ENCODE measurements at regions not wholly inside any gene's neighbourhood (a gene's known extent, or its start where the extent isn't known, plus 50 kb on each side); places are given as distances from the start of the nearest gene placed in this dataset.

GRCh38 chrX:46254641-46255040, 290.6 kb downstream of the ZNF674 start:
- no peaks in the 10 kb centered on the region for H3K9me3 ChIP-seq (replicated peaks; ENCODE audit: control insufficient read depth, insufficient read depth, low read length)
- no TSS peak for BruUV-seq (replicated peaks)
- no peak overlapping the region for H3K4me3 ChIP-seq (replicated peaks in 1 of 3; ENCODE audit: insufficient read depth in 1 of 3, low read depth in 1 of 3, low read length in 3 of 3)
- TF ChIP-seq POLR2AphosphoS5 (IDR thresholded peaks at IDR 0.05; ENCODE audit: insufficient read depth, low read depth, low read length) (no peak), GATA2 (IDR thresholded peaks at IDR 0.05; ENCODE audit: insufficient read depth, insufficient read length, low read depth, low read length) (no peak), FOS (IDR thresholded peaks at IDR 0.05; ENCODE audit: borderline replicate concordance, insufficient read depth, low read length) (no peak), EZH2 (IDR thresholded peaks at IDR 0.05; ENCODE audit: borderline replicate concordance, low read depth, low read length, severe bottlenecking) (no peak), JUN (IDR thresholded peaks at IDR 0.05; ENCODE audit: borderline replicate concordance, insufficient read depth, insufficient read length, low read depth) (no peak), POLR2A (IDR thresholded peaks at IDR 0.05; ENCODE audit: low read depth, low read length) (no peak), MYC (IDR thresholded peaks at IDR 0.05; ENCODE audit: low read depth, low read length) (no peak), MAX (IDR thresholded peaks at IDR 0.05; ENCODE audit: insufficient read depth, insufficient read length) (no peak)
- TF ChIP-seq, protein P1, sequence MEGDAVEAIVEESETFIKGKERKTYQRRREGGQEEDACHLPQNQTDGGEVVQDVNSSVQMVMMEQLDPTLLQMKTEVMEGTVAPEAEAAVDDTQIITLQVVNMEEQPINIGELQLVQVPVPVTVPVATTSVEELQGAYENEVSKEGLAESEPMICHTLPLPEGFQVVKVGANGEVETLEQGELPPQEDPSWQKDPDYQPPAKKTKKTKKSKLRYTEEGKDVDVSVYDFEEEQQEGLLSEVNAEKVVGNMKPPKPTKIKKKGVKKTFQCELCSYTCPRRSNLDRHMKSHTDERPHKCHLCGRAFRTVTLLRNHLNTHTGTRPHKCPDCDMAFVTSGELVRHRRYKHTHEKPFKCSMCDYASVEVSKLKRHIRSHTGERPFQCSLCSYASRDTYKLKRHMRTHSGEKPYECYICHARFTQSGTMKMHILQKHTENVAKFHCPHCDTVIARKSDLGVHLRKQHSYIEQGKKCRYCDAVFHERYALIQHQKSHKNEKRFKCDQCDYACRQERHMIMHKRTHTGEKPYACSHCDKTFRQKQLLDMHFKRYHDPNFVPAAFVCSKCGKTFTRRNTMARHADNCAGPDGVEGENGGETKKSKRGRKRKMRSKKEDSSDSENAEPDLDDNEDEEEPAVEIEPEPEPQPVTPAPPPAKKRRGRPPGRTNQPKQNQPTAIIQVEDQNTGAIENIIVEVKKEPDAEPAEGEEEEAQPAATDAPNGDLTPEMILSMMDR (IDR thresholded peaks at IDR 0.05; ENCODE audit: extremely low read depth in 1 of 2, insufficient read depth in 1 of 2, low read depth in 1 of 2, low read length in 2 of 2) = no peak
- no peaks in the 10 kb centered on the region for H3K36me3 ChIP-seq (ENCODE audit: control insufficient read depth in 2 of 2, extremely low read depth in 1 of 2, insufficient read depth in 2 of 2, low read length in 2 of 2)
- no peak overlapping the region for H3K27ac ChIP-seq (ENCODE audit: insufficient read depth, low read depth, low read length)
- dilution Hi-C loops (cut with MboI; ENCODE audit: extremely low pct_ligation_motif_present, low sequenced_read_pairs) = no loop called here
- no peaks in the 10 kb centered on the region for H3K4me1 ChIP-seq (ENCODE audit: control insufficient read depth, extremely low read depth, insufficient read depth, low read length)
- no peaks in the 10 kb centered on the region for H3K9me1 ChIP-seq (replicated peaks; ENCODE audit: control insufficient read depth, extremely low read depth, insufficient read depth, low read length)
- no peaks in the 10 kb centered on the region for H4K20me1 ChIP-seq (replicated peaks; ENCODE audit: control insufficient read depth, extremely low read depth, insufficient read depth, low read length)
- ChIA-PET POLR2A (no interaction called here), CTCF (no interaction called here)
- FAIRE-seq (peak; percentile 46), DNase-seq (ENCODE audit: low read depth, low spot score) (peak; percentile 29)
- intact Hi-C loops (cut with micrococcal nuclease) = no loop called here
- no peaks in the 10 kb centered on the region for H3K79me2 ChIP-seq (ENCODE audit: control insufficient read depth, insufficient read depth, low read length)
- H3K9ac ChIP-seq (replicated peaks; ENCODE audit: extremely low read depth, insufficient read depth, low read length) = no peak overlapping the region
- H2AFZ ChIP-seq (ENCODE audit: low read depth, low read length) = no peak overlapping the region
- H3K4me2 ChIP-seq (ENCODE audit: insufficient read depth, low read length) = no peak overlapping the region
- no peaks in the 10 kb centered on the region for H3K27me3 ChIP-seq (ENCODE audit: control insufficient read depth in 2 of 2, insufficient read depth in 2 of 2, low read length in 2 of 2)
